ENCODE measurements at regions not wholly inside any gene's neighbourhood (a gene's known extent, or its start where the extent isn't known, plus 50 kb on each side); places are given as distances from the start of the nearest gene placed in this dataset.

GRCh38 chr13:111883571-111884343 is 183.2 kb upstream of the SOX1 start:
- TF ChIP-seq CTCF (IDR thresholded peaks at IDR 0.05) (no peak), POLR2A (IDR thresholded peaks at IDR 0.05) (no peak)

Data from thyroid gland (tissue), 4 donors.